PC-3 (cell line): ENCODE measurements at regions not wholly inside any gene's neighbourhood (a gene's known extent, or its start where the extent isn't known, plus 50 kb on each side); places are given as distances from the start of the nearest gene placed in this dataset.

Experiments
- ATAC-seq: fragments of 200-7000 bp; cut with Tn5 transposase; 2 replicates; pipeline ENCODE4 v1.9.1; 2020; ENCODE audit warnings: mild to moderate bottlenecking, moderate library complexity
- BruUV-seq: library from RNA; stranded (reverse); fragments of 400-500 nt; replicated peaks from 2 replicates; lab custom pipeline; 2021; lab: Mats Ljungman, UMichigan
- CTCF ChIA-PET: fragments of 300-600 bp; sonication (Branson Sonifier 250); formaldehyde crosslinking; loops from one replicate; lab custom pipeline; 2022; ENCODE audit warnings: antibody characterized with exemption; lab: Charles Lee
- POLR2A ChIA-PET: fragments of 300-600 bp; sonication (Branson Sonifier 250); formaldehyde crosslinking; loops from one replicate; lab custom pipeline; 2022; ENCODE audit warnings: antibody characterized with exemption; ENCODE audit not compliant: unreplicated experiment; lab: Charles Lee
- DNase-seq: peaks from one replicate; pipeline ENCODE4 v3.0.0-alpha.2; 2015
- H2AFZ ChIP-seq: fragments of 300-600 bp; sonication (generic); 2 replicates; pipeline ENCODE4 v1.6.0; 2016; ENCODE audit warnings: antibody characterized with exemption, low read length
- H3F3A ChIP-seq: fragments of 300-600 bp; sonication (generic); one replicate; pipeline ENCODE4 v1.6.0; 2017; ENCODE audit warnings: antibody characterized with exemption, low read length, control low read depth, mild to moderate bottlenecking; ENCODE audit not compliant: unreplicated experiment
- H3K27ac ChIP-seq: fragments of 300-600 bp; sonication (generic); 2 replicates; pipeline ENCODE4 v1.5.1; 2016; ENCODE audit warnings: mild to moderate bottlenecking, low read length
- H3K27me3 ChIP-seq: fragments of 300-600 bp; sonication (generic); 2 replicates; pipeline ENCODE4 v1.6.1; 2016; ENCODE audit warnings: low read length, mixed read lengths
- H3K36me3 ChIP-seq: fragments of 300-600 bp; sonication (generic); 2 replicates; pipeline ENCODE4 v1.6.1; 2016; ENCODE audit warnings: low read depth, mixed run types, low read length, mixed read lengths
- H3K4me1 ChIP-seq: fragments of 300-600 bp; sonication (generic); 2 replicates; pipeline ENCODE4 v1.5.1; 2016; ENCODE audit warnings: low read length; ENCODE audit not compliant: insufficient read depth
- H3K4me2 ChIP-seq: fragments of 300-600 bp; sonication (generic); 2 replicates; pipeline ENCODE4 v1.6.0; 2016; ENCODE audit warnings: low read length
- H3K4me3 ChIP-seq: fragments of 300-600 bp; sonication (generic); 2 replicates; pipeline ENCODE4 v1.5.1; 2016; ENCODE audit warnings: mild to moderate bottlenecking, low read length, mixed read lengths
- H3K79me2 ChIP-seq: fragments of 300-600 bp; sonication (generic); 2 replicates; pipeline ENCODE4 v1.6.1; 2017; ENCODE audit warnings: low read length, mixed read lengths
- H3K9ac ChIP-seq: fragments of 300-600 bp; sonication (generic); 2 replicates; pipeline ENCODE4 v1.6.0; 2016; ENCODE audit warnings: mild to moderate bottlenecking, low read length
- H3K9me2 ChIP-seq: fragments of 300-600 bp; sonication (generic); replicated peaks from 2 replicates; pipeline ENCODE4 v1.6.1; 2016; ENCODE audit warnings: mixed run types, low read length, mixed read lengths
- H3K9me3 ChIP-seq: fragments of 300-600 bp; sonication (generic); 2 replicates; pipeline ENCODE4 v1.6.1; 2016; ENCODE audit warnings: low read length, mixed read lengths
- H4K20me1 ChIP-seq: fragments of 300-600 bp; sonication (generic); 2 replicates; pipeline ENCODE4 v1.6.1; 2016; ENCODE audit warnings: low read length, mixed read lengths
- EZH2 ChIP-seq: fragments of 300-600 bp; sonication (generic); IDR thresholded peaks from one replicate; pipeline ENCODE4 v1.6.1; 2017; ENCODE audit warnings: antibody characterized with exemption, mild to moderate bottlenecking, low read length; ENCODE audit not compliant: unreplicated experiment
- EZH2phosphoT487 ChIP-seq: fragments of 300-600 bp; sonication (generic); IDR thresholded peaks from 2 replicates; pipeline ENCODE4 v1.6.1; 2018; ENCODE audit warnings: mild to moderate bottlenecking, antibody characterized with exemption, low read length, borderline replicate concordance
- intact Hi-C: fragments of 100-400 bp; cut with micrococcal nuclease; formaldehyde crosslinking; loops from 2 replicates; pipeline ENCODE4 v1.9.0; 2023
- TF ChIP-seq, protein P1 (sequence below): fragments of 300-600 bp; sonication (generic); conservative IDR thresholded peaks from 2 replicates; pipeline ENCODE4 v1.5.1; 2017; ENCODE audit warnings: antibody characterized with exemption, low read depth, mild to moderate bottlenecking, low read length

DNA sequence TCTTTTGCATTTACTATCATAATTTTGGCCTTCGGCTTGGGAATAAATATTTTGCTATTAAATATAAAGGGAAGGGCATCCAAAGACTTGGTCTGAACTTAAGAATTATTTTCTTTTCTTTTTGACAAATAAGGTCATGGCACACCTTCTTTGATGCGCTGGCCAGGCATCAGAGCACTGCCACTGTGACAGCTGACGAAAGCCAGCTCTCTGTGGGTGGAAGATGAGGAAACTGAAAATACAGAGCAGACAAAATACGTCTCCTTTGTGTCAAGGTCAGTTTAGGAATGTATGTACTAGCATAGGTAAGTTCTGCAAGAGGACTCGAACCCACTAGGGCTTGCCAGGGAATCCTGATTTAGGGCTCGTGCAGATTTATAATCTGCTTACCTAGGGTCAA is 155.9 kb upstream of the MEIS1 start:
- Histone ChIP-seq H3K9me3 (no peaks in the 10 kb centered on the region), H3K79me2 (no peaks in the 10 kb centered on the region), H3K36me3 (no peaks in the 10 kb centered on the region), H3K4me2 (no peak overlapping the region), H3F3A (no peaks in the 10 kb centered on the region), H3K4me3 (no peak overlapping the region), H3K27ac (no peak overlapping the region), H3K9ac (no peak overlapping the region), H2AFZ (no peak overlapping the region), H3K27me3 (peaks cover 29% of the 10 kb centered on the region), H3K4me1 (no peaks in the 10 kb centered on the region), H4K20me1 (no peaks in the 10 kb centered on the region), H3K9me2 (no peaks in the 10 kb centered on the region)
- POLR2A ChIA-PET: no interaction called here
- BruUV-seq: no TSS peak
- DNase-seq: no peak
- ATAC-seq: no peak
- TF ChIP-seq EZH2 (no peak), EZH2phosphoT487 (no peak)
- TF ChIP-seq, protein P1, sequence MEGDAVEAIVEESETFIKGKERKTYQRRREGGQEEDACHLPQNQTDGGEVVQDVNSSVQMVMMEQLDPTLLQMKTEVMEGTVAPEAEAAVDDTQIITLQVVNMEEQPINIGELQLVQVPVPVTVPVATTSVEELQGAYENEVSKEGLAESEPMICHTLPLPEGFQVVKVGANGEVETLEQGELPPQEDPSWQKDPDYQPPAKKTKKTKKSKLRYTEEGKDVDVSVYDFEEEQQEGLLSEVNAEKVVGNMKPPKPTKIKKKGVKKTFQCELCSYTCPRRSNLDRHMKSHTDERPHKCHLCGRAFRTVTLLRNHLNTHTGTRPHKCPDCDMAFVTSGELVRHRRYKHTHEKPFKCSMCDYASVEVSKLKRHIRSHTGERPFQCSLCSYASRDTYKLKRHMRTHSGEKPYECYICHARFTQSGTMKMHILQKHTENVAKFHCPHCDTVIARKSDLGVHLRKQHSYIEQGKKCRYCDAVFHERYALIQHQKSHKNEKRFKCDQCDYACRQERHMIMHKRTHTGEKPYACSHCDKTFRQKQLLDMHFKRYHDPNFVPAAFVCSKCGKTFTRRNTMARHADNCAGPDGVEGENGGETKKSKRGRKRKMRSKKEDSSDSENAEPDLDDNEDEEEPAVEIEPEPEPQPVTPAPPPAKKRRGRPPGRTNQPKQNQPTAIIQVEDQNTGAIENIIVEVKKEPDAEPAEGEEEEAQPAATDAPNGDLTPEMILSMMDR: no peak
- intact Hi-C loops: no loop called here
- CTCF ChIA-PET: no interaction called here

DNA sequence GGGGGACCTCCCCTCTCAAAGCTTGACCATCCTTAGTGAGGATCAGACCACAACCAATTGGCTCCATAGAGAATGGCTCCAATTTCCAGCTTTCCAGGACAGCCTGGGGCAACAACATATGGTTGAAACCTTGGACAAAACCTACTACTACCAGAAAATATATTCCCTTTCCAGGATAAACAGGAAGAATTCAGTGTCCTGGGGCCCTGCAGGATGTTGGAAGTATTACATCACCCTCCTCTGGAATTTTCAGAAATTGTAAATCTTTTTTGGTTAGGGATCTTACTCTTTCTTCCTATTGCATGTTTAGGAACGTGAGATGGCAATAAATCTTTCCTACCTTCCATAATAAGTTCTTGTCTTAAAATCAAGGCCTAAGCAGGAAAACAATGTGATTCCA is 158.9 kb upstream of the MEIS1 start:
- Histone ChIP-seq H3K36me3 (no peaks in the 10 kb centered on the region), H3K9me2 (no peaks in the 10 kb centered on the region), H3F3A (no peaks in the 10 kb centered on the region), H2AFZ (no peak overlapping the region), H4K20me1 (no peaks in the 10 kb centered on the region), H3K9ac (no peak overlapping the region), H3K4me2 (no peak overlapping the region), H3K27me3 (peaks cover 53% of the 10 kb centered on the region), H3K79me2 (no peaks in the 10 kb centered on the region), H3K4me3 (no peak overlapping the region), H3K27ac (no peak overlapping the region), H3K4me1 (no peaks in the 10 kb centered on the region), H3K9me3 (no peaks in the 10 kb centered on the region)
- DNase-seq (no peak), ATAC-seq (no peak)
- CTCF ChIA-PET: no interaction called here
- TF ChIP-seq, protein P1: peak; percentile 32
- TF ChIP-seq EZH2: no peak
- POLR2A ChIA-PET: no interaction called here
- intact Hi-C loops: no loop called here
- no TSS peak for BruUV-seq

DNA sequence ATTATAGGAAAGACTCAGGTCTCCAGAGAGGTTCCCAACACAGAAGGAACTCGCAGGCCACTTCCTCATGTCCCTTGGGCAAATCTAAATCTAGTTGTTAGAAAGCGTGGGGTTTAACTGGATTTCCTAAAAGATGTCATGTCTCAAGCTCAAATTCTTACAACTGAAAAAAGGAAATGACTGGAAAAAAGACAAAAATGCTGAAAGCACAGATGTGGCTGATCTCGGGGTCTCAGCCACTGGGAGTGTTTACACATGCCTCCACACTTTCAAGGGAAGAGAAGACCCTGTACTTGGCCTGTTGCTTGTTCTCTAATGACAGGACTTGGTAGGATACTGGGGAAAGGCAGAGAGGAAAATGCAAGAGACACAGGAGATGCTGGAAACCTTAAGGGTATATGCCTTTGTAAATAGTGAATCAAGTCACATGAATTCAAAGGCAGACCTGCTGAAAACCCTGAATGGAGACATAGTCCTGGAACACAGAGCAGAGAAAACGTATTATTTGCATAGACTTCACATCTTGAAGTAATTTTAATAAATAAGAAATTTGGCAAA is 160.9 kb upstream of the MEIS1 start:
- Histone ChIP-seq H3K9ac (no peak overlapping the region), H4K20me1 (no peaks in the 10 kb centered on the region), H2AFZ (no peak overlapping the region), H3K4me3 (no peak overlapping the region), H3K36me3 (no peaks in the 10 kb centered on the region), H3F3A (no peaks in the 10 kb centered on the region), H3K9me3 (no peaks in the 10 kb centered on the region), H3K79me2 (no peaks in the 10 kb centered on the region), H3K4me2 (no peak overlapping the region), H3K9me2 (no peaks in the 10 kb centered on the region), H3K4me1 (no peaks in the 10 kb centered on the region), H3K27me3 (peaks cover 53% of the 10 kb centered on the region), H3K27ac (no peak overlapping the region)
- ATAC-seq (no peak), DNase-seq (no peak)
- BruUV-seq: no TSS peak
- intact Hi-C loops: no loop called here
- ChIA-PET POLR2A (no interaction called here), CTCF (no interaction called here)
- TF ChIP-seq, protein P1: no peak
- TF ChIP-seq EZH2phosphoT487 (no peak), EZH2 (no peak)
